NCI-H2196 treated with DMSO at 0.1 percent for 48 hours (cell line): ENCODE measurements at regions not wholly inside any gene's neighbourhood (a gene's known extent, or its start where the extent isn't known, plus 50 kb on each side); places are given as distances from the start of the nearest gene placed in this dataset.

Experiments used
- DNase-seq: peaks from one replicate; lab custom pipeline; 2025; ENCODE audit not compliant: unreplicated experiment; lab: John Stamatoyannopoulos, UW

- no peak for DNase-seq
Measured at GRCh38 chr15:62431817-62432216, 266.7 kb upstream of the C2CD4B start.

GRCh38 chr15:62432702-62433398 is 267.8 kb upstream of the C2CD4B start:
- DNase-seq: no peak

- no peak for DNase-seq
Measured at GRCh38 chr15:62436235-62436634, 271.1 kb upstream of the C2CD4B start.

- no peak for DNase-seq
Measured at GRCh38 chr15:62437753-62438152, 272.7 kb upstream of the C2CD4B start.

GRCh38 chr15:62439543-62440016 is 274.5 kb upstream of the C2CD4B start:
- no peak for DNase-seq

- DNase-seq: no peak
Measured at GRCh38 chr15:62440362-62441105, 275.4 kb upstream of the C2CD4B start.

GRCh38 chr15:62444104-62445022 is 279.3 kb upstream of the C2CD4B start:
- no peak for DNase-seq

- DNase-seq: no peak
Measured at GRCh38 chr15:62445244-62445643, 280.2 kb upstream of the C2CD4B start.

- DNase-seq: no peak
Measured at GRCh38 chr15:62446984-62447383, 281.9 kb upstream of the C2CD4B start.

- DNase-seq: no peak
Measured at GRCh38 chr15:62447742-62448141, 282.7 kb upstream of the C2CD4B start.

- no peak for DNase-seq
Measured at GRCh38 chr15:62449638-62450037, 284.6 kb upstream of the C2CD4B start.

GRCh38 chr15:62450061-62450460 is 285.0 kb upstream of the C2CD4B start:
- no peak for DNase-seq

GRCh38 chr15:62452026-62452425 is 286.9 kb upstream of the C2CD4B start:
- DNase-seq: no peak

- DNase-seq: no peak
Measured at GRCh38 chr15:62452667-62453066, 287.6 kb upstream of the C2CD4B start.

GRCh38 chr15:62453375-62453774 is 288.3 kb upstream of the C2CD4B start:
- no peak for DNase-seq

- no peak for DNase-seq
Measured at GRCh38 chr15:62453981-62454380, 288.9 kb upstream of the C2CD4B start.

GRCh38 chr15:62454567-62455172 is 289.6 kb upstream of the C2CD4B start:
- no peak for DNase-seq

GRCh38 chr15:62455441-62455921 is 290.4 kb upstream of the C2CD4B start:
- peak; percentile 20 for DNase-seq

- no peak for DNase-seq
Measured at GRCh38 chr15:62456011-62456920, 291.2 kb upstream of the C2CD4B start.

- DNase-seq: no peak
Measured at GRCh38 chr15:62457100-62457499, 292.0 kb upstream of the C2CD4B start.
